GM10266 (cell line): ENCODE measurements at regions not wholly inside any gene's neighbourhood (a gene's known extent, or its start where the extent isn't known, plus 50 kb on each side); places are given as distances from the start of the nearest gene placed in this dataset.

ENCODE experiments used
- DNase-seq: peaks from one replicate; pipeline ENCODE4 v3.0.0; 2012; ENCODE audit errors: extremely low spot score
- TF ChIP-seq, protein P1 (sequence below): IDR thresholded peaks from 2 replicates; pipeline ENCODE4 v1.5.1; 2012; ENCODE audit warnings: mild to moderate bottlenecking, low read depth; ENCODE audit not compliant: control insufficient read depth, insufficient read depth; ENCODE audit errors: missing control alignments

DNA sequence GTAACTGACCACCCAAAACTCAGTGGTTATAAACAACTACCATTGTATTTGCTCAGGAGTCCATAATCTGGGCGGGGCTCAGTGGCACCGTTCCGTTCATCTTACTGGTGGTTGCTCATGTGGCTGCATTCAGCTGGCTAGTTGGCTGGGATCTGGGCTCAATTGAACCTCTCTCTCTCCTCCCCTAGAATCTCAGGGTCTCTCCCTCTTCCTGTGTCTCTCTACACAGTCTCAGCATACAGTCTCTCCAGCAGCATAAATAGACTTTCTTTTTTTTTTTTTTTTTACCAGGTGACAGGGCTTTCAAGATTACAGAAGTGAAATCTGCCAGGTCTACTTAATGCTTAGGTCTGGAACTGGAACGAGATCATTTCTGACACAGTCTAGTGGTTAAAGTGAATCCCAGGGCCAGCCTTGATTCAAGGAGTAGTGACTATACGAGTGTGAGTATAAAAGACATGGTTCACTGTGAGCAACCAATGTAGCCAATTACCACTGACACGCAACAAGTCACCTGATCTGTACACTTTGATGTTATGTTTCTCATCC is 193.7 kb upstream of the ESRRG start:
- no peak for DNase-seq
- TF ChIP-seq, protein P1, sequence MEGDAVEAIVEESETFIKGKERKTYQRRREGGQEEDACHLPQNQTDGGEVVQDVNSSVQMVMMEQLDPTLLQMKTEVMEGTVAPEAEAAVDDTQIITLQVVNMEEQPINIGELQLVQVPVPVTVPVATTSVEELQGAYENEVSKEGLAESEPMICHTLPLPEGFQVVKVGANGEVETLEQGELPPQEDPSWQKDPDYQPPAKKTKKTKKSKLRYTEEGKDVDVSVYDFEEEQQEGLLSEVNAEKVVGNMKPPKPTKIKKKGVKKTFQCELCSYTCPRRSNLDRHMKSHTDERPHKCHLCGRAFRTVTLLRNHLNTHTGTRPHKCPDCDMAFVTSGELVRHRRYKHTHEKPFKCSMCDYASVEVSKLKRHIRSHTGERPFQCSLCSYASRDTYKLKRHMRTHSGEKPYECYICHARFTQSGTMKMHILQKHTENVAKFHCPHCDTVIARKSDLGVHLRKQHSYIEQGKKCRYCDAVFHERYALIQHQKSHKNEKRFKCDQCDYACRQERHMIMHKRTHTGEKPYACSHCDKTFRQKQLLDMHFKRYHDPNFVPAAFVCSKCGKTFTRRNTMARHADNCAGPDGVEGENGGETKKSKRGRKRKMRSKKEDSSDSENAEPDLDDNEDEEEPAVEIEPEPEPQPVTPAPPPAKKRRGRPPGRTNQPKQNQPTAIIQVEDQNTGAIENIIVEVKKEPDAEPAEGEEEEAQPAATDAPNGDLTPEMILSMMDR: no peak

- TF ChIP-seq, protein P1: no peak
- DNase-seq: no peak
These were observed 191.7 kb upstream of the ESRRG start for GRCh38 chr1:216914974-216915373.

DNA sequence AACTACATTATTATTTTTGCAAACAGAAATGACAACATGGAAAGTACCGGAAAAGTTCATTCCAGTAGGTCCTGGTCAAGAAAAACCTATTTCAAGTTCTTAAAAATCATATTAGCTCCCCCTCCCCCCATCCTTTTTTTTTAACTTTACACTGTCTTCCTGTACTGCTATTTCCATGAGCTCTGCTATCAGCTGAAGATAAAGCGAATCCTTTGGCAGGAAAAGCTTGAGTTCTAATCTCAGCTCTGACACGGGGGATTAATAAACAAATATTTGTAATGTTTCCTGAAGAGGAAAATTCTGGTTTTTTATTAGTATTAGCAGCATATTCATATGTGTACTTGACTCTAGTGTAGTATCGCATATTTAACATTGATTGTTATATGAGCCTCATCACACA is 190.7 kb upstream of the ESRRG start:
- DNase-seq: no peak
- TF ChIP-seq, protein P1: no peak

DNA sequence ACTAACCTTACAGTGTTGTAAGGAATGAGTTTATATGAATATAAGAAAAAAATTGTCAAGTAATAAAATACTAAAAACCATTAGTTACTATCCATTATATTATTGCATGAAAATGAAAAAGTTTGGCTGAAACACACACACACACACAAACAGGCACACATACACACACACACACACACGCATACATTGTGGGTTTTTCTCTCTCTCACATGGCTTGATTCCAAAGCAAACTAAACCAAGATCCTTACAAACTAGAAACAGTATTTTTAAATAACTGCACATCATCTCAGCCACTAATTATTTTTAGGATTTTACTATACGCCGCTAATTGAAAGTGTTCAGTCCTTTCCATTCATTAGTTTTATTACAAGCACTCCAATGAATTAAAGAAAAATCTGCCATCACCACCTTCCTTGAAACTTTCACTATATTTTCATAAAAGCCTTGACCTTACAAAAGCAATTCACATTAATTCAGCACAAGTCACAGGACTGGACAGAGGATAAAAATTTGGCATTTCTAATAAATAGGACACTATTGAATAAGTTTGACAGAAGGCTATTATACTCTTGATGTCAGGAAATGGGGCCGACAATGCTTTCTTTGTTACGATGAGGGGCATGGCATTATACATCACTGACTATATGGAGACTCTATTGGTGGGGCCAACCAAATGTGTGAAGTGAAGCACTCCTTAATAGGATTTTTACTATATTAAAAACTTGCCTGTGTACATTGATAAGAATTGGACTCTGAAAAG is 187.0 kb upstream of the ESRRG start:
- no peak for DNase-seq
- TF ChIP-seq, protein P1: no peak

- TF ChIP-seq, protein P1: no peak
- no peak for DNase-seq
These were observed 184.9 kb upstream of the ESRRG start for GRCh38 chr1:216908126-216908525.

DNA sequence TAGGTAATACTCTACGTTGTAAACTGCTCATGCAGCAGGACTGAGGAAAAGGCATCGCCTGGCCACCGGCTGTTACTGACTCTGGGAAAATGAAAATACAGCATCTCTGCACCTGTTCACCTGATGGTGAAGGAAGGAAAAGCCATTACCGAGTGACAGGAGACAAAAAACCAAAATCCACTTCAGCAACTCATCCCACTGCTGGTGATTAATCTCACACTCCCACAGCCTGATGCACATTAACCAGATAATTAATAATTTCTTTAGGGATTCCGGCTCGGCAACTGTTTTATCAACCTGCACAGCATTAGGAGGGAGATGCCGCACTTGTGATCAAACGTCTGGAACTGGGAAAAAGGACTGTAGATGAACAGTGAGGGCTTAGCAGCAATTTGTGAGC is 183.9 kb upstream of the ESRRG start:
- DNase-seq: no peak
- TF ChIP-seq, protein P1: no peak

GRCh38 chr1:216905781-216906180 is 182.6 kb upstream of the ESRRG start:
- TF ChIP-seq, protein P1: no peak
- no peak for DNase-seq
